GM18511 (cell line): ENCODE measurements at regions not wholly inside any gene's neighbourhood (a gene's known extent, or its start where the extent isn't known, plus 50 kb on each side); places are given as distances from the start of the nearest gene placed in this dataset.
"Not testable (repeated sequence)": the region's sequence is repeated elsewhere in the genome, so short reads cannot be mapped to it uniquely, and the experiment has no call there.

Experiments used
- ATAC-seq: cut with Tn5 transposase; IDR thresholded peaks from one replicate; pipeline ENCODE4 v1.9.1; 2021; ENCODE audit warnings: mild to moderate bottlenecking, moderate library complexity; ENCODE audit not compliant: unreplicated experiment

DNA sequence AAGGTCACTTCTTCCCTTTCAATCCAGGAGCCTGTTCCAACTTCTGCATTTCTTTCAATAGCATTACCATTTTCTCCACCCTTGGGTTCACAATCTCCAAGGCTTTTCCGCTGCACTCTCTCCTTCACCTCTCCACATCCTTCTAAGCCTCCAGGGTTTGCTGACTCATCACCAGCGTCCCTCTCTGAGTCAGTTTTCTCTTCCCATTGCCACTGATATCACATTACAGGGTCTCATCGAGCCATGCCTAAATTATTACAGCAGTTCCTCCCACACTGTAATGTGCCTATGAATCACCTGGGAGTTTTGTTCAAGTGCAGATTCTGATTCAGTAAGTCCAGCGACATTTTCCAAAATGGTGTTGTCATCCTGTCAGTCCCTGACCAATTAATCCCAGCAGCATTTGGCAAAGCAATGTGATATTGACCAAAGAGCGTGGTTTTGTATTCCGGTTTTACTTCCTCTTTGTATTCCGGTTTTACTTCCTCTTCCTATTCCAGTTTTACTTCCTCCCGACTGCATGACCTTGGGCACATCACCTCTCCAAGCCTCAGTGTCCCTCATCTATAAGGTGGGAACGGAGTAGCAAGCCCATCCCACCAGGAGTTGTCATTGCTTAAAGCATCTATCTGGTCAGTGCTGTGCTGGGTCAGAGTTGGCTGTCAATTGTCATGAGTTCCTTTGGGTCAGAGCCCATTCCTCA is 208.3 kb upstream of the NBPF12 start:
- ATAC-seq: not testable (repeated sequence)

- not testable (repeated sequence) for ATAC-seq
These were observed 223.1 kb upstream of the NBPF12 start for GRCh38 chr1:146715054-146715453.

DNA sequence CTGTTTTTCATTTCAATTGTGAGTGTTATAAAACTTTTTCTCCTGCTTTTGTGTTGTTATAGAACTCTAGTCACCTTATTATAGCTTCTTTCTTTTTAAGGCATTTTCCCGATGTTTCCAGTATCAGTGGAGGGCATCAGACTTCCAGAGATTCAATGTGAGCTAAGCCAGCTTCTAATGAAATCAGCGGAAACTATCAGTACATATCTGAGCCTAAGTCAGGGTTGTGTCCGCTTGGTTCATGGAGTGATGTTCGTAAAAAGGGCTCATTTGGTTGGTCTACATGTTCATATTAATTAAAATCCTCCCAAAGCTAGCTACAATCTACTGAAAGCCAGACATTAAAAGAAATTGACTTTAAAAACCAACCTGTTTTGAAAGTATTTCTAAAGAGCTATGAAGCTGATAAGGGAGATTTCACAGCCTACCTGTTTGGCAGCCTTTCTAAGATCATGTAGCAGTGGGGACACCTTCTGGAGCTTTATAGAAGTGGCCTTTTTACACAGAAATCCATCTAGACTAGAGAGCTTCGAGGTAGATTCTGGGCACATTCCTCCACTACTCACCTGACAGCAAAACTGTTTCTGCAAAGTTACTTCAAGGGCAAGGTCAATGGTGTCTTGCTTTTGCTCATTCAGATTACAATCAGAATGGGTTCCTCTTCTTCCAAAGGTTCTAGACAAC is 227.1 kb upstream of the NBPF12 start:
- ATAC-seq: not testable (repeated sequence)

DNA sequence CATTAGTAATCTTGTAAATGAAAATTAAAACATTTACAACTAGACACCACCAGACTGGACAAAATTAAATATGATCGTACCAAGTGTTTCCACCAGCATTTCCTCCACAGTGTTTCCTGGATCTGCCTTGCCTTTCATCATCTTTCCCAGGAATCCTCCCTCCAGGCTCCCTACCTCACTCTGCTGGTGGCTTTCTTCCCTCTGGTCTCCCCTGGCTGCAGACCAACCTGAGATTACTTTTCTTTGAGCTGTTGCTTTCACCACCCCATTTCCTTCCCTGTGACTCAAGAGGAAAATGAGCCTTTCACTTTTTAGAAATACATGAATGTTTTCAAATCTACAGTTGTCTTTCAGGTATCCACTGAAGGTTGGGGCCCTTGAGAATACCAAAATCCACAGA is 228.8 kb upstream of the NBPF12 start:
- ATAC-seq: not testable (repeated sequence)

- ATAC-seq: not testable (repeated sequence)
These were observed 233.9 kb upstream of the NBPF12 start for GRCh38 chr1:146704162-146704724.

DNA sequence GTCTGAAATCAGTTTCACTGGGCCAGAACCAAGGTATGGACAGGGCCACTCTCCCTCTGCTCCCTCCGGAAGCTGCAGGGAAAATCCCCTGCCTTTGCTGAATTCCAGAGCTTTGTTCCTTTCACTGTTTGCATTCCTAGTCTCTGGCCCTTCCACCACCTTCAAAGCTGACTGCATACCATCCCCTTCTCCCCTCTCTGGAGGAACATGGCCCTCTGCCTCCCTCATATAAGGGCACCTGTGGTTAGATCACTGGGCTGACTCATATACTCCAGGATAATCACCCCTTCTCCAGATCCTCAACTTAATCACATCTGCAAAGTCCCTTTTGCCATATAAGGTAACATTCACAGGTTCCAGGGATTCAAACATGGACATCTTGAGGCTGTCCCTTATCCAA is 236.8 kb upstream of the NBPF12 start:
- ATAC-seq: not testable (repeated sequence)

DNA sequence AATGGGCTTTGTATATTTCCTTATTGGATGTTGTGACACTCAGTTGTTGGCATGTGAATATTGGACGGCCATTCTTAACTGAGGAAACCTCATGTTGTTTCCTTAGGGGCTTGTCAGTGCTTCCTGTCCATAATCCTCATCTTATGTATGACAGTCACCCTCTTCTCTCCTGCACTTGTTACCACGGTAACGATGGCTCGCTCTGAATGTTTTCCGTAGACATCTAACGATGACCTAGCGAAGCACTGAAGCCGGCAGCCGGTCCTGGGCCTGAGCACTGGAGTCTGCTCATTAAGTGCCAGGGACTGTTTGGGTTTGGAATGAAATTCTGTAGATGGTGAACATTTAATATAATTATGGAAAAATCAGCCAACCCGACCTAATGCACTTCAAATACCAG is 242.7 kb upstream of the NBPF12 start:
- not testable (repeated sequence) for ATAC-seq

DNA sequence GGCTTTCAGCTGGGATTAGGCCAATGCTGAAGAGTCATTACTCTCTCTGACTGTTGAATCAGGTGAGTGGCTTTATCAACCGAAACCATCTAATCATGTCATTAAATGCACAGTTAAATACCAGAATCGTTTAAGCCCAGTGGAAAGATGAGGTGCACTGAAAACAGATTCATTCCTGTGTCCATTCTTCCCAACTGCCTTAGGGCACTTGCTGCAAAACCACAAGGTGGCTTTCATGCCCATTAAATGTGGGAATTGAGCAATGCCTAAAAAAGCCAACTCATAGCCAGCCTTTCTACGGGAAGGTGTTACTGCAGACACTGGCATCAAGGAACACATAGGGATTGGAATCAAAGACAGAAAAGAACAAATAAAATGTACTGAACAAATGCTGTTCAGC is 246.3 kb upstream of the NBPF12 start:
- ATAC-seq: not testable (repeated sequence)

DNA sequence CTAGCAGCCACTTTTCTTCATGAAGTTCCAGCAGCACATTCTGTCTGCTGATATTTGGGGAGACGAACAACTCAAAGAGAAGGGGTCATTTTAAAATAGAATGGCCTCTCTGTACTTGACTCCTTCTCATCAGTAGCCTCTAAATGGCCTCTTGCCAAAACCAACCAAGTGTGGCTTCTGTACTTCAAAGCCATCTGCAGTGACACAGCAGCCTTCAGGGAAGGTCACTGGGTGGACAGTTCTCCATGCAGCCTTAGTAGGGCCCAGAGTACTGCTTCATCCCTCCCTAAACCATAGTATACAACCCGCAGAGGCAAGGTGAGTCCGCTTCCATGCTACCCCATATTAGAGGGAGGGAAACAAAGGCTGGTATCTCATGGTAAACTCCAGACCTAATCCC is 249.2 kb upstream of the NBPF12 start:
- not testable (repeated sequence) for ATAC-seq

DNA sequence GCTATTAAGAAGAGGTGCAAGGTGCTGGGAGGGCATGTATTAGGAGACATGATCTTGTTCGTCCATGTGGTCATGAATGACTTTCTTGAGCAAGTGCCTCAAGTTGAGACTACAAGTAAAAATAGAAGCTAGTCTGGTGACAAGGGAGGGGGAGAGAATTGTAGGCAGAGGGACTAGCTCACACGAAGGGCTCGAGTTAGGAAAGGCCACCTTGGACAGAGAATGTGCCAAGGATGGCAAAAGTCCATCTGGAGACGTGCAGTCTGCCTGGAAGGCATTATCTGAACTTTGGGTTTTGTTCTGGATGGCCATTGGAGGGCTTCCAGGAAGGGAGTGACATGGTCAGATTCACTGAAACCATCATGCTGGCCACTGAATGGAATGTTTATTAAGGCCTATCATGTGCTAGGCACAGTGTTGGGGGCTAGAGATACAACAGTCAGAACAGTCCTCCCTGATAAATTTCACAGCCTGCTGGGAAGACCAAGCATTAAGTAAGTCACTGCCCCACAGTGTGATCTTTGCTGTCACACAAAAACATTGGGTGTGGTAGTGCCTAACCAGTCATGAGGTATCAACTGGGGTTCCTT is 251.3 kb upstream of the NBPF12 start:
- ATAC-seq: not testable (repeated sequence)

DNA sequence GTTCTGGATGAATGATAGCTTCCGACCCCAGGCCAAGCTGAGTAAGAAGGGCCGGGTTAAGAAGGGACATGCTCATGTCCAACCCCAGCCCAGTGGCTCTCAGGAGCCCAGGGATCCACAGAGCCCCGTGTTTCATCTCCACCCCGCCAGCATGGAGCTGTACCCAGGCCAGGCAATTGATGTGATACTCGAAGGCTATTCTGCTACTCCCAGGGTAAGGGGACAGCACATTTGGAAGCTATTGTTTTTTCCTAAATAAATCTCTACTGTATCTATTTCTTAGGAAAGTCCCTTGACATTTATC is 255.0 kb upstream of the NBPF12 start:
- ATAC-seq: not testable (repeated sequence)

DNA sequence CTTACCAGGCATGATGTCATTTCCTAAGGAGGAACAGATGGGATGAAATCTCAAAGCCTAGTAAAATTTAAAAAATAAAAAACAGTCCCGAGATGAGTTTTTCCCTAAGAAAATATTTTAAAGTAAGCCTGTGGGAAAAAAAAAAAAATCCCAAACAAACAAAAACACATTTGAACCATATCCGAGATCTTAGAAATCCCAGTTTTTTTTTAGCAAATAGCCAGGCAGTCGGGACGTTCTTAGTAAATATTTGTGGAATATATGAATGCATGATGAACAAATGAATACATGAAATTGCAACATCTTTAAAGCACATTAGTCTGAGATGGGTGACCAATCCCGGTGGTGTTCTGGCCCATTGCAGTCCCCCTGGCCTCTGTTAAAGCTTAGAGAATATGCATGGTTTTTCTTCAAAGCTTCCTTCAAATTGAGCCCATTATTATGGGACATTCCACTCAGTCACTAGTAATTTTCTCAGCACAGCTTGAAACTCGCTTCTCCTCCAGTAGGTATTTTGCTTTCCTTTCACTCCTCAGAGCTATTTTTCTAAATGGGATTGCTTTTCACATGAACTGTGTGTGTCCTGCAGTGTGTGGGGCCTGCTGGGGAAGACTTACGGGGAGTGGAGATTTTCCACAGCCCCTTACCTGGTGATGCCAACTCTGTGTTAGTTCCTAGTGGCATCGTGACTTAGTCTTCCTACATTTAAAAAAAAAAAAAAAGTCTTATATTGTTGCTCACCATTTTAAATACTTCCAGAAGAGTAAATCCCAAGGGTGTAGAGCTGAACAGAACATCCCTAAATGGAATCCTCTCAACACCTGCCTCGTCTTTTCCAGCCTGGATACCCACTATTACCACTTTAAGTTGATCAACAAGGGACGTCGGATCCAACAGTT is 255.6 kb upstream of the NBPF12 start:
- not testable (repeated sequence) for ATAC-seq

DNA sequence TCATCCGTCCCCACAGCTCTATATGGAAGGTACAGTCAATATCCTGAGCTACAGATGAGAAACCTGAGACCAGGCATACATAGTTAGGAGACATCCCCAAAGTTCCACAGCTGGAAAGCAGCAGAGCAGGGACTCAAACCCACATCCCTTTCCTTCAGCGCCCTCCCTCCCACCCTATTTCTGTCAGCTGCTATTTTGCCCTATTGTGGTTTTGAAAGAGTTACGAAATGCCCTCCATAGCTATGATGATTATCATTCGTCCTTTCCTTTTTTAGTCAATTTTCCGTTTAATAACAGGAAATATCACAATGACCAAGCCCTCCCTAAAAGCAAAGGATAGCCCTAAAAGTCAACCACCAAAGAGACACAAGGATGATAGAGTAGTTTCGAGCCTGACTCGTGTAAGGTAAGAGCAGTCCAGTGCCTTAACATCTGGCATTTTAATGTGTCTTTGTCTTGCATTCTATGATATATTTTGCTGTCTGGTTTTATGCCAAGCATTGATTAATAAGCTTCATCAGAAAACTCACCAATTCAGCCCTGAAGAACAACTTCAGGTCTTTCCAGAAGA is 264.3 kb upstream of the NBPF12 start:
- not testable (repeated sequence) for ATAC-seq

DNA sequence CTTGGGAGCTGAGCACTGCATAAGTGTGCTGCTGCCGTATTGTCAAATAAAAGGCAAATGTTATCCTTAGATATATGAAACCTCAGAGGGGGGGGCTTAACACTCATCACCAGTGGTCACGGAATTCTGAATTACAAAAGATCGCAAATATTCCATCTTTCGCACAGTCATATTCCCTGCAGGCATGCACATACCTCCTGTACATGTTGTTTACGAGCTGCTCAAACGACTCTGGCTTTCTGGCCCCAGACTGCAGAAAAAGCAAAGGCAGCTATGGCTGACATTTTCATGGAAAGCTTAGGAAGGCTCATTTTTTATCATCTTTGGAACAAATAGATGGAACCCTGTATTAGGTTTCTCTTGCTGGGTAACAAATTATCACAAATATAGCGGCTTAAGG is 265.5 kb upstream of the NBPF12 start:
- not testable (repeated sequence) for ATAC-seq

- ATAC-seq: not testable (repeated sequence)
These were observed 266.5 kb upstream of the NBPF12 start for GRCh38 chr1:146671588-146671987.

DNA sequence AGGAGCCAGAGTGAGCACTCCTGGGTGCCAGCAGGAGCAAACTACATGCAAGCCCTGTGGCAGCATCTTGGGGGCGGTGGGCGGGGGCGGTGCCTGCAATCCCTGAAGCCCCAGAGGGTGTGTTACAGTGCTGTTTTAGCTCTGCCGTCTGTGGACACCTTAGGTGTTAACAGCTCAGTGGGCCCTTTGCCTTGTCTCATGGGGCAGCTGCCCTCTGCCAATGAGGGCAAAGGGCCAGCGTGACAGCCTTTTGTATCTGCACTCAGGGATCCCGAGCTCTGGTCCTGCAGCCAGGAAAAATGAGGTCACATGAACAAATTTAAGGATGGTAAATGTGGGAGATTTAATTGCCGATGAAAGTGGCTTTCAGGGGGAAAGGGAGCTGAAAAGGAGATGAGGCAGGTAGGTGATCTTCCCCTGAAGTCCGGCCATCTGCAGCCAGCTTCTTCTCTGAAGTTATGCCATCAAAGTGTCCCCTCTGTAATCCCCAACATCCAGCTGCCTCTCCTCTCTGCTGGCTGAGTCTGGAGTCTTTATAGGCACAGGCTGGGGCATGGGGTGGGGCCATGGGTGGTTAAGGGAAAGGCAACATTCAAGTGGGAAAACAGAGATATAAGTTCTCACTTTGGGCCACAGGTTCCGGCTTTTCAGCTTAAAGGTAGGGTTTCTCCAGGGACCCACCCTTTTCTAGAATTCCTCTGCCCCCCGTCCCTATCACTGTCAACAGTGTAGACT is 267.1 kb upstream of the NBPF12 start:
- not testable (repeated sequence) for ATAC-seq

GRCh38 chr1:146666275-146666674 is 271.8 kb upstream of the NBPF12 start:
- not testable (repeated sequence) for ATAC-seq

- not testable (repeated sequence) for ATAC-seq
These were observed 277.9 kb upstream of the NBPF12 start for GRCh38 chr1:146660242-146660641.

- not testable (repeated sequence) for ATAC-seq
These were observed 281.6 kb upstream of the NBPF12 start for GRCh38 chr1:146656356-146657060.
